Activated T-cell treated with anti-CD3 and anti-CD28 coated beads, Interleukin-2, amount 50 U/mL, for 24 hours (primary cell): ENCODE measurements at regions not wholly inside any gene's neighbourhood (a gene's known extent, or its start where the extent isn't known, plus 50 kb on each side); places are given as distances from the start of the nearest gene placed in this dataset.
"Not testable (repeated sequence)": the region's sequence is repeated elsewhere in the genome, so short reads cannot be mapped to it uniquely, and the experiment has no call there.

Experiments used
- DNase-seq: peaks from one replicate; pipeline ENCODE4 v3.0.0-alpha.2; 2020
- H3K27ac Mint-ChIP-seq: 2 replicates; pipeline ENCODE4 v1.8.0; 2020; ENCODE audit warnings: mild to moderate bottlenecking, mixed read lengths
- H3K27me3 Mint-ChIP-seq: 2 replicates; pipeline ENCODE4 v1.8.0; 2020; ENCODE audit warnings: mixed read lengths
- H3K36me3 Mint-ChIP-seq: 2 replicates; pipeline ENCODE4 v1.8.0; 2020; ENCODE audit warnings: low read depth, mixed read lengths
- H3K4me1 Mint-ChIP-seq: 2 replicates; pipeline ENCODE4 v1.8.0; 2020; ENCODE audit warnings: low read depth, mixed read lengths
- H3K4me3 Mint-ChIP-seq: 2 replicates; pipeline ENCODE4 v1.8.0; 2020; ENCODE audit warnings: mild to moderate bottlenecking, moderate library complexity, mixed read lengths
- H3K9me3 Mint-ChIP-seq: 2 replicates; pipeline ENCODE4 v1.8.0; 2020; ENCODE audit warnings: mixed read lengths

- Mint-ChIP-seq H3K27ac (no peak overlapping the region), H3K9me3 (no peaks in the 10 kb centered on the region), H3K27me3 (no peaks in the 10 kb centered on the region), H3K4me1 (peaks cover 7% of the 10 kb centered on the region), H3K4me3 (no peak overlapping the region), H3K36me3 (peaks cover 26% of the 10 kb centered on the region)
- no peak for DNase-seq
Measured at GRCh38 chr2:241980193-241980592, 110.7 kb downstream of the RTP5 start.

DNA sequence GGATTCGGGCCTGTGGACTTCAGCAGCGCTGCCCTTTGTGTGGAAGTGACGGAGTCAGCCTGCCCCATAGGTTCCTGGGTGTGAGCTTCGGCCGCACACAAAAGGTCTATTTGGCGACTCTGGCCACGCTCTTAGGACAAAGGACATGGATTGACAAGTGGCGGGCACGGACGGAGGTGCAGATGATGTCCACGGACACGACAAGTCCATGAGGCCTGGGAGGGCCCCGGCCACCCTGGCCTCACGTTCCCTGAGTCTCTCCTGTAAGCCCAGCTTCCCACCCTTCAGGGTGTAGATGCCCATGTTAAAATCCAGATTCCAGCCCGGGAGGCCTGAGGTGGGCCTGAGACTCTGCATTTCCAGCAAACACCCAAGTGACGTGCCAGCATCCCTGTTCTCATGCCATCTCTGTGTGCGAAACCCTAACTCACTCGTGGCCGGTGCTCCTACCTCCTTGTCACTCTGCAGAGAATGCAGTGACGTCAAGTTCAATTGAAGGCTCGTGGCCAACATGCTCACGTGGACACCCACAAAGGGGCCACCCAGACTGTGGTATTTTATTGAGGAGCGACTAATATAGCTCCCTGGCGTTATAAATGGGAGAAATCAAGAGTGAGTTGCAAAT is 111.7 kb downstream of the RTP5 start:
- no peak overlapping the region for H3K4me3 Mint-ChIP-seq
- no peak for DNase-seq
- H3K36me3 Mint-ChIP-seq = peaks cover 21% of the 10 kb centered on the region
- no peaks in the 10 kb centered on the region for H3K27me3 Mint-ChIP-seq
- H3K4me1 Mint-ChIP-seq = peaks cover 12% of the 10 kb centered on the region
- H3K9me3 Mint-ChIP-seq = no peaks in the 10 kb centered on the region
- no peak overlapping the region for H3K27ac Mint-ChIP-seq

DNA sequence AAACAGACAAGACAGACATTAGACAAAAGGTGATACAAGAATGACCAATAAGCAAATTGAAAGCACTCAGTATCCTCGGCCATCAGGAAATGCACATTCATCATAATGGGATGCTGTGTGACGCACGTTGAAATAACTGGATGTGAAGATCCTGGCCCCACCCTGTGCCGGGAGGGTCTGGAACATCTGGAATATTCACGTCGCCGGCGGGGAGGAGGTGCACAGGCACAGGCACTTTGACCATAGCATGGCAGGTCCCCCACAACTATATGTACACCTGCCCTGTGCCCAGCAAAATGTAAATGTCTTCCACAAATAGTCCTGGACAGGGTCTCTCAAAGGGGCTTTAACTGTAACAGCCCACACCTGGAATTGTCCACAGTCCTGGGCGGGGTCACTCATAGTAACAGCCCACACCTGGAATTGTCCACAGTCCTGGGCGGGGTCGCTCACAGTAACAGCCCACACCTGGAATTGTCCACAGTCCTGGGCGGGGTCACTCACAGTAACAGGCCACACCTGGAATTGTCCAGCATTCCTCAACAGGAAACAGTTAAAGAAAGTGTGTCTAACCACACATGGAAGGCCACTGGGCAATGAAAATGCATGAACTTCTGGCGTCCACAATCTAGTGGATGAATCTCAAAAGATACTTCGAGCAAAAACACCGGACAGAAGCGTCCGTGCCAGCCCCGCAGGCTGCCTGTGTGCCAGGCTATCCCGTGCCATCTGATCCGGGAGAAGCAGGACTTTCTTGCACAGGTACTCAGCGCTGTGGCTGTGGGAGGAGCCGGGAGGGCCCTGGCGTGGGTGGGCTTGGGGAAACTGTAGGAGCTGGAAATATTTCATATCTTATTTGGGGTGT is 113.4 kb downstream of the RTP5 start:
- H3K4me1 Mint-ChIP-seq = peaks cover 12% of the 10 kb centered on the region
- no peak for DNase-seq
- H3K4me3 Mint-ChIP-seq = no peak overlapping the region
- no peak overlapping the region for H3K27ac Mint-ChIP-seq
- peaks cover 12% of the 10 kb centered on the region for H3K36me3 Mint-ChIP-seq
- no peaks in the 10 kb centered on the region for H3K27me3 Mint-ChIP-seq
- H3K9me3 Mint-ChIP-seq = peaks cover 2% of the 10 kb centered on the region

DNA sequence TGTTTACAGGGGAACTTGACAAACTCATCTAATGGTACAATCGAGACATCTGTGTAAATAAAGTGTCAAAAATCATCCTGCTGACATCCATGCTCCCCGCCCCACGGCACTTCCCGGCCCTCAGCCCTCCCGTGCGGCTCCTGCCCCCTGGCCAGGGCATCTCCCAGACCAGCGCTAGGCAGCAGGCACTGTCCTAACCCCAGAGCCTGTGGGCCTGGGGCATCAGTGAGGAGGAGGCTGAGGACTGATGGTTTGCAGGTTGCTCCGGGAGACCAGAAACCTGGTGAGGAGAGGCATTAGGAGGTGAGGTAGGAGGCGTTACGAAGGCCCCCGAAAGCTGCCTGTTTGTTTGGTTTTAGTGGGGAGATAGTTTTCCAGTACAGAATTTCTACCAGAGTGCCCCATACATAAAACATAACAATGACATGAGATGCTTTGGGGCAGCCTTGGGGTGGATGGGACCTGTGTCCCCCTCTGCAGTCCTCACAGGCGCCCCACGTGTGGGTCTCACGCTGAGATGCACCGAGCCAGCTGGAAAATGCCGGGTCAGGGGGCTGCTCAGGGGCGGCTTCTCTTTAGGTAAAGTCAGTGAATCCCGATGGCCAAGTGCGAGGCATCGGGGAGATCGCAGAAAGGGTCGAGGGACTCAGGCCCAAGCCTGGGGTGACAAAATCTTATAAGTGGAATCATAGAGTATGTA is 114.2 kb downstream of the RTP5 start:
- Mint-ChIP-seq H3K4me1 (peaks cover 12% of the 10 kb centered on the region), H3K4me3 (no peak overlapping the region), H3K9me3 (peaks cover 2% of the 10 kb centered on the region), H3K36me3 (peaks cover 4% of the 10 kb centered on the region), H3K27ac (no peak overlapping the region), H3K27me3 (no peaks in the 10 kb centered on the region)
- no peak for DNase-seq

DNA sequence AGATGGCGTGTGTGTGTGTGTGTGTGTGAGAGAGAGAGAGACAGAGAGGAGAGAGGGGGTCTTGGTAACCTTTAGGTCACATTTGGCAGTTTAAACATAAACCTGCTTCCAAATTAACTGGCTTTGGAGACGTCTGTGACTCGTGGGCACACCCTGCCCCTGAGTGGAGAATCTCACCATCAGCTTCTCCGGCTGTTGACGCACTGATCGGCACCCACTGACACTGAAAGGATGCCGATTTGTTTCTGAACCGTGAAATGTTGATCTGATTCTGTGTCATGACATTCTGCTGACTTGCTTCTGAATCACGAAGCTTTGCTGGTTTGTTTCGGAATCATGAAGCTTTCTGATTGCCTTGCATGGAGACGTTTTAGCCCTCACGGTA is 114.7 kb downstream of the RTP5 start:
- Mint-ChIP-seq H3K27ac (no peak overlapping the region), H3K9me3 (peaks cover 2% of the 10 kb centered on the region), H3K4me3 (no peak overlapping the region), H3K4me1 (peaks cover 12% of the 10 kb centered on the region), H3K27me3 (no peaks in the 10 kb centered on the region), H3K36me3 (no peaks in the 10 kb centered on the region)
- no peak for DNase-seq

DNA sequence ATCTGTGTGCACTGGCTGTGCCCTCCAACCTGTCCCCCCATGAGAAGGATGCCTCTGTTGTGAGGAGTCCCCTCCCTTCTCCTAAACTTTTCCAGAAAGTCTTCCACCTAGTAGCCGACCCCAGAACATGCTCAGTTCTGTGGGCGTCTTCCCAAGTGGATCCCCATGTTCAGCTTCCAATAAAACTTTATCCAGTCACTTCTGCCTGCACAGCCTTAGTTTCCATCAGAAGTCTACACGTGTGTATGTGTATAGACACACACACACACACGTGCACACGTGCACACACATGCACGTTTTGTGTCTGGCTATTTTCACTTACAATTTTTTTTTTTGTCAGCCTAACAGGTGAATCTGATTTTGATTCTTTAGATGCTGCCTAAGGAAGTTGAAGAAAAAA is 115.1 kb downstream of the RTP5 start:
- no peak for DNase-seq
- Mint-ChIP-seq H3K27ac (no peak overlapping the region), H3K9me3 (peaks cover 2% of the 10 kb centered on the region), H3K4me3 (no peak overlapping the region), H3K4me1 (peaks cover 12% of the 10 kb centered on the region), H3K36me3 (no peaks in the 10 kb centered on the region), H3K27me3 (no peaks in the 10 kb centered on the region)

GRCh38 chr2:241985161-241985985 is 115.8 kb downstream of the RTP5 start:
- peak; percentile 43 for DNase-seq

GRCh38 chr2:241985986-241986329 is 116.4 kb downstream of the RTP5 start:
- H3K27ac Mint-ChIP-seq = no peak overlapping the region

More at GRCh38 chr2:241985161-241985985, 115.8 kb downstream of the RTP5 start:
- H3K27me3 Mint-ChIP-seq, H3K4me3 Mint-ChIP-seq, H3K27ac Mint-ChIP-seq, H3K9me3 Mint-ChIP-seq, H3K36me3 Mint-ChIP-seq: not testable (repeated sequence)
- peaks cover 12% of the 10 kb centered on the region for H3K4me1 Mint-ChIP-seq

DNA sequence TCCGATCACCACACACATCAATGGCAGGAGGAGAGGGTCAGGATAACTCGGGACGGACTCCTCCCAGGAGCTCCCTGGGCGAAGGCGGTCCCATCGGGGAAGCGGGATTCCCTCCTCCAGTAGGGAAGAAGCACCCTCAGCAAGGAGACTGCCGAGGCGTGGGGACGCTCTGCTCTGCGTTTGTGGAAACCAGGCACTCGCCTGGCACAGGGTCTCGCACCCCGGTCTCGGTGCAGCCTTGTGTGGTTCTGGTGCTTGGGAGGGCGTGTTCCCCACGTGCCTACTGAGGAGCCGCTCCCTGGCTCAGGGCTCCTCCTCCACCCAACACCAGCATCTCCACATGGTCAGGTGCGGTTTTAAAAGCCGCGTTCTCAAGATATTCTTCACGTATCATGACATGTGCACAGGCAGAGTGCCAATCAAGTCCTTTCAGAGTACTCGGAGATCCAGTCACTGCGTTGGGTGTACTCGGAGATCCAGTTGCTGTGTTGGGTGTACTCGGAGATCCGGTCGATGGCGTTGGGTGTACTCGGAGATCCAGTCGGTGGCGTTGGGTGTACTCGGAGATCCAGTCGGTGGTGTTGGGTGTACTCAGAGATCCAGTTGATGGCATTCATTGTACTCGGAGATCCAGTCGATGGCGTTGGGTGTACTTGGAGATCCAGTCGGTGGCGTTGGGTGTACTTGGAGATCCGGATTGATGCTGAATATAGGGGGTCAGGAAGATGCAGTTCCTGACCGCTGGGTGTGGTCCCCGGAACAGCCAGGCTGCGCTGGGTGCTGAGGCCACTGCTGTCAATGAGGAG is 117.5 kb downstream of the RTP5 start:
- Mint-ChIP-seq H3K36me3 (no peaks in the 10 kb centered on the region), H3K4me3 (no peak overlapping the region), H3K27ac (no peak overlapping the region), H3K9me3 (peaks cover 2% of the 10 kb centered on the region), H3K27me3 (no peaks in the 10 kb centered on the region), H3K4me1 (peaks cover 12% of the 10 kb centered on the region)
- DNase-seq = no peak

More at GRCh38 chr2:241985986-241986329, 116.4 kb downstream of the RTP5 start:
- Mint-ChIP-seq H3K4me1 (peaks cover 12% of the 10 kb centered on the region), H3K9me3 (peaks cover 2% of the 10 kb centered on the region), H3K27me3 (no peaks in the 10 kb centered on the region), H3K4me3 (no peak overlapping the region), H3K36me3 (no peaks in the 10 kb centered on the region)
- no peak for DNase-seq

- Mint-ChIP-seq H3K27ac (no peak overlapping the region), H3K27me3 (no peaks in the 10 kb centered on the region), H3K9me3 (peaks cover 2% of the 10 kb centered on the region), H3K4me3 (no peak overlapping the region), H3K4me1 (peaks cover 12% of the 10 kb centered on the region), H3K36me3 (no peaks in the 10 kb centered on the region)
- no peak for DNase-seq
Measured at GRCh38 chr2:241987726-241988125, 118.2 kb downstream of the RTP5 start.

DNA sequence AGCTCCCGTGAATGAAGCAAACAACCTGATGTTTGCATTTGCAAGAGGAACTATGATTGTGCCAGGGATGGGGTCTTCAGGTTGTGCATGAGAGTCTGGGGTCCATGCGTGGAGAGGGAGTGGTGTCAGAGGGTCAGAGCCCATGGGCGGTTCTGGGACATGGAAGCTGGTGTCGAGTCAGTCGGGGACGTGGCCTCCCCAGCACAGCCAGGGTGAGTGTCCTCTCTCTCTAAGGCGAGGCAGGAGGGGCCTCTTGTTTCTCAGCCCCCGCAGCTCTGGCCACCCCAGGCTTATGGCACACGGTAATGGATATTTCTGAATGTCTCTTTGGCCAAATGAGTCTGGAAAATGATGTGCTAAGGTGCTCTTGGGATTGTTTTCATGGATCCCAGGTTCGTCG is 118.6 kb downstream of the RTP5 start:
- Mint-ChIP-seq H3K4me1 (peaks cover 12% of the 10 kb centered on the region), H3K27ac (no peak overlapping the region), H3K9me3 (peaks cover 2% of the 10 kb centered on the region), H3K4me3 (no peak overlapping the region), H3K36me3 (no peaks in the 10 kb centered on the region), H3K27me3 (no peaks in the 10 kb centered on the region)
- no peak for DNase-seq

- Mint-ChIP-seq H3K4me1 (peaks cover 12% of the 10 kb centered on the region), H3K9me3 (peaks cover 2% of the 10 kb centered on the region), H3K27me3 (no peaks in the 10 kb centered on the region), H3K36me3 (no peaks in the 10 kb centered on the region), H3K27ac (no peak overlapping the region), H3K4me3 (no peak overlapping the region)
- DNase-seq = no peak
Measured at GRCh38 chr2:241989074-241989473, 119.5 kb downstream of the RTP5 start.

- peaks cover 5% of the 10 kb centered on the region for H3K4me1 Mint-ChIP-seq
- H3K9me3 Mint-ChIP-seq = peaks cover 2% of the 10 kb centered on the region
- H3K36me3 Mint-ChIP-seq = peaks cover 3% of the 10 kb centered on the region
- no peak for DNase-seq
- H3K27me3 Mint-ChIP-seq = no peaks in the 10 kb centered on the region
- H3K4me3 Mint-ChIP-seq = no peak overlapping the region
- no peak overlapping the region for H3K27ac Mint-ChIP-seq
Measured at GRCh38 chr2:241990466-241990865, 120.9 kb downstream of the RTP5 start.

- H3K4me1 Mint-ChIP-seq = no peaks in the 10 kb centered on the region
- H3K4me3 Mint-ChIP-seq = no peak overlapping the region
- H3K27me3 Mint-ChIP-seq = no peaks in the 10 kb centered on the region
- peaks cover 3% of the 10 kb centered on the region for H3K36me3 Mint-ChIP-seq
- peaks cover 2% of the 10 kb centered on the region for H3K9me3 Mint-ChIP-seq
- H3K27ac Mint-ChIP-seq = no peak overlapping the region
- no peak for DNase-seq
Measured at GRCh38 chr2:241991299-241991698, 121.8 kb downstream of the RTP5 start.
